ENCODE measurements at regions not wholly inside any gene's neighbourhood (a gene's known extent, or its start where the extent isn't known, plus 50 kb on each side); places are given as distances from the start of the nearest gene placed in this dataset.

- DNase-seq (ENCODE audit: low read depth, low spot score) (no peak), FAIRE-seq (no peak)
- no peaks in the 10 kb centered on the region for H3K9me3 ChIP-seq (replicated peaks; ENCODE audit: control insufficient read depth, insufficient read depth, low read length)
- H4K20me1 ChIP-seq (replicated peaks; ENCODE audit: control insufficient read depth, extremely low read depth, insufficient read depth, low read length), result no peaks in the 10 kb centered on the region
- no peaks in the 10 kb centered on the region for H3K9me1 ChIP-seq (replicated peaks; ENCODE audit: control insufficient read depth, extremely low read depth, insufficient read depth, low read length)
- dilution Hi-C loops (cut with MboI; ENCODE audit: extremely low pct_ligation_motif_present, low sequenced_read_pairs), result no loop called here
- no TSS peak for BruUV-seq (replicated peaks)
- H2AFZ ChIP-seq (ENCODE audit: low read depth, low read length), result no peak overlapping the region
- H3K36me3 ChIP-seq (ENCODE audit: control insufficient read depth in 2 of 2, extremely low read depth in 1 of 2, insufficient read depth in 2 of 2, low read length in 2 of 2), result no peaks in the 10 kb centered on the region
- intact Hi-C loops (cut with micrococcal nuclease), result no loop called here
- ChIA-PET CTCF (interaction anchor here (0.6 to 1.4 kb wide), 6 partner anchors 10 to 49 kb away, joined by 3 to 6 read pairs (median 4); no protein-coding TSS in a partner anchor), POLR2A (no interaction called here)
- H3K27ac ChIP-seq (ENCODE audit: insufficient read depth, low read depth, low read length), result no peak overlapping the region
- no peak overlapping the region for H3K4me2 ChIP-seq (ENCODE audit: insufficient read depth, low read length)
- TF ChIP-seq MYC (IDR thresholded peaks at IDR 0.05; ENCODE audit: low read depth, low read length), result no peak
- TF ChIP-seq FOS (IDR thresholded peaks at IDR 0.05; ENCODE audit: borderline replicate concordance, insufficient read depth, low read length), result no peak
- no peak for TF ChIP-seq JUN (IDR thresholded peaks at IDR 0.05; ENCODE audit: borderline replicate concordance, insufficient read depth, insufficient read length, low read depth)
- no peak for TF ChIP-seq POLR2AphosphoS5 (IDR thresholded peaks at IDR 0.05; ENCODE audit: insufficient read depth, low read depth, low read length)
- TF ChIP-seq GATA2 (IDR thresholded peaks at IDR 0.05; ENCODE audit: insufficient read depth, insufficient read length, low read depth, low read length), result no peak
- no peak for TF ChIP-seq EZH2 (IDR thresholded peaks at IDR 0.05; ENCODE audit: borderline replicate concordance, low read depth, low read length, severe bottlenecking)
- TF ChIP-seq CTCF (IDR thresholded peaks at IDR 0.05; ENCODE audit: extremely low read depth in 1 of 2, insufficient read depth in 1 of 2, low read depth in 1 of 2, low read length in 2 of 2), result no peak
- no peak for TF ChIP-seq POLR2A (IDR thresholded peaks at IDR 0.05; ENCODE audit: low read depth, low read length)
- no peaks in the 10 kb centered on the region for H3K79me2 ChIP-seq (ENCODE audit: control insufficient read depth, insufficient read depth, low read length)
- H3K9ac ChIP-seq (replicated peaks; ENCODE audit: extremely low read depth, insufficient read depth, low read length), result no peak overlapping the region
- no peaks in the 10 kb centered on the region for H3K4me1 ChIP-seq (ENCODE audit: control insufficient read depth, extremely low read depth, insufficient read depth, low read length)
- H3K4me3 ChIP-seq (replicated peaks in 1 of 3; ENCODE audit: insufficient read depth in 1 of 3, low read depth in 1 of 3, low read length in 3 of 3), result no peak overlapping the region
- H3K27me3 ChIP-seq (ENCODE audit: control insufficient read depth in 2 of 2, insufficient read depth in 2 of 2, low read length in 2 of 2), result peaks cover 5 to 17% of the 10 kb centered on the region in 2 experiments
These were observed 201.0 kb upstream of the ADRA1D start for GRCh38 chr20:4449957-4450715.
